ENCODE measurements at regions not wholly inside any gene's neighbourhood (a gene's known extent, or its start where the extent isn't known, plus 50 kb on each side); places are given as distances from the start of the nearest gene placed in this dataset.

GRCh38 chr15:53038655-53038941, 248.5 kb upstream of the ONECUT1 start:
- H3K9me3 ChIP-seq, result no peaks in the 10 kb centered on the region
- intact Hi-C loops (cut with DNase I), result no loop called here
- H3K4me1 ChIP-seq, result no peaks in the 10 kb centered on the region
- no peak for TF ChIP-seq CTCF (IDR thresholded peaks at IDR 0.05)
- no peak overlapping the region for H3K27ac ChIP-seq
- H3K27me3 ChIP-seq, result no peaks in the 10 kb centered on the region
- H3K4me3 ChIP-seq, result no peak overlapping the region
- H3K36me3 ChIP-seq, result no peaks in the 10 kb centered on the region
- no peak for DNase-seq (ENCODE audit: low spot score in 2 of 2)

GRCh38 chr15:53037904-53038654, 247.9 kb upstream of the ONECUT1 start:
- Histone ChIP-seq H3K4me1 (no peaks in the 10 kb centered on the region), H3K27ac (no peak overlapping the region), H3K4me3 (no peak overlapping the region), H3K9me3 (no peaks in the 10 kb centered on the region), H3K27me3 (no peaks in the 10 kb centered on the region), H3K36me3 (no peaks in the 10 kb centered on the region)
- TF ChIP-seq CTCF (IDR thresholded peaks at IDR 0.05), result no peak
- intact Hi-C loops (cut with DNase I), result no loop called here
- no peak for DNase-seq (ENCODE audit: low spot score in 2 of 2)

GRCh38 chr15:53036641-53037040, 246.5 kb upstream of the ONECUT1 start:
- no peak overlapping the region for H3K27ac ChIP-seq
- intact Hi-C loops (cut with DNase I), result no loop called here
- no peak for TF ChIP-seq CTCF (IDR thresholded peaks at IDR 0.05)
- DNase-seq (ENCODE audit: low spot score in 2 of 2), result no peak
- no peak overlapping the region for H3K4me3 ChIP-seq
- H3K27me3 ChIP-seq, result no peaks in the 10 kb centered on the region
- H3K36me3 ChIP-seq, result no peaks in the 10 kb centered on the region
- H3K9me3 ChIP-seq, result no peaks in the 10 kb centered on the region
- H3K4me1 ChIP-seq, result no peaks in the 10 kb centered on the region

- no peak overlapping the region for H3K4me3 ChIP-seq
- no peak for DNase-seq (ENCODE audit: low spot score in 2 of 2)
- no peak for TF ChIP-seq CTCF (IDR thresholded peaks at IDR 0.05)
- no peaks in the 10 kb centered on the region for H3K27me3 ChIP-seq
- H3K27ac ChIP-seq, result no peak overlapping the region
- H3K4me1 ChIP-seq, result no peaks in the 10 kb centered on the region
- no peaks in the 10 kb centered on the region for H3K36me3 ChIP-seq
- no peaks in the 10 kb centered on the region for H3K9me3 ChIP-seq
- intact Hi-C loops (cut with DNase I), result no loop called here
These were observed 244.7 kb upstream of the ONECUT1 start for GRCh38 chr15:53034767-53035245.

GRCh38 chr15:53033709-53034108, 243.6 kb upstream of the ONECUT1 start:
- H3K4me3 ChIP-seq, result no peak overlapping the region
- H3K4me1 ChIP-seq, result no peaks in the 10 kb centered on the region
- no peaks in the 10 kb centered on the region for H3K9me3 ChIP-seq
- no peaks in the 10 kb centered on the region for H3K27me3 ChIP-seq
- H3K27ac ChIP-seq, result no peak overlapping the region
- no peak for TF ChIP-seq CTCF (IDR thresholded peaks at IDR 0.05)
- DNase-seq (ENCODE audit: low spot score in 2 of 2), result no peak
- intact Hi-C loops (cut with DNase I), result no loop called here
- H3K36me3 ChIP-seq, result no peaks in the 10 kb centered on the region

- H3K4me3 ChIP-seq, result no peak overlapping the region
- intact Hi-C loops (cut with DNase I), result no loop called here
- H3K27ac ChIP-seq, result no peak overlapping the region
- H3K36me3 ChIP-seq, result no peaks in the 10 kb centered on the region
- H3K9me3 ChIP-seq, result no peaks in the 10 kb centered on the region
- H3K27me3 ChIP-seq, result no peaks in the 10 kb centered on the region
- DNase-seq (ENCODE audit: low spot score in 2 of 2), result no peak
- no peak for TF ChIP-seq CTCF (IDR thresholded peaks at IDR 0.05)
- H3K4me1 ChIP-seq, result no peaks in the 10 kb centered on the region
These were observed 241.3 kb upstream of the ONECUT1 start for GRCh38 chr15:53031469-53031868.
